Neuron (in vitro differentiated cells): ENCODE measurements at regions not wholly inside any gene's neighbourhood (a gene's known extent, or its start where the extent isn't known, plus 50 kb on each side); places are given as distances from the start of the nearest gene placed in this dataset.

Experiments used
- H2AFZ ChIP-seq: one replicate; pipeline ENCODE4 v1.6.1; 2013; ENCODE audit warnings: low read depth, mild to moderate bottlenecking, inconsistent platforms, low read length, moderate library complexity
- H3K27me3 ChIP-seq: one replicate; pipeline ENCODE4 v1.6.1; 2013; ENCODE audit warnings: low read length; ENCODE audit not compliant: insufficient read depth
- H3K36me3 ChIP-seq: one replicate; pipeline ENCODE4 v1.6.1; 2013; ENCODE audit warnings: low read length; ENCODE audit not compliant: insufficient read depth
- H3K4me1 ChIP-seq: one replicate; pipeline ENCODE4 v1.6.1; 2013; ENCODE audit warnings: low read length; ENCODE audit not compliant: insufficient read depth
- H3K4me3 ChIP-seq: 2 replicates; pipeline ENCODE4 v1.5.1; 2013; ENCODE audit warnings: mild to moderate bottlenecking, low read length, moderate library complexity
- H3K9me3 ChIP-seq: one replicate; pipeline ENCODE4 v1.6.1; 2013; ENCODE audit warnings: low read length

- Histone ChIP-seq H3K4me3 (no peak overlapping the region), H3K27me3 (peaks cover 9% of the 10 kb centered on the region), H3K36me3 (no peaks in the 10 kb centered on the region), H2AFZ (no peak overlapping the region), H3K9me3 (no peaks in the 10 kb centered on the region), H3K4me1 (peaks cover 4% of the 10 kb centered on the region)
Measured at GRCh38 chr9:134223091-134223490, 58.7 kb upstream of the RNU6ATAC start.

DNA sequence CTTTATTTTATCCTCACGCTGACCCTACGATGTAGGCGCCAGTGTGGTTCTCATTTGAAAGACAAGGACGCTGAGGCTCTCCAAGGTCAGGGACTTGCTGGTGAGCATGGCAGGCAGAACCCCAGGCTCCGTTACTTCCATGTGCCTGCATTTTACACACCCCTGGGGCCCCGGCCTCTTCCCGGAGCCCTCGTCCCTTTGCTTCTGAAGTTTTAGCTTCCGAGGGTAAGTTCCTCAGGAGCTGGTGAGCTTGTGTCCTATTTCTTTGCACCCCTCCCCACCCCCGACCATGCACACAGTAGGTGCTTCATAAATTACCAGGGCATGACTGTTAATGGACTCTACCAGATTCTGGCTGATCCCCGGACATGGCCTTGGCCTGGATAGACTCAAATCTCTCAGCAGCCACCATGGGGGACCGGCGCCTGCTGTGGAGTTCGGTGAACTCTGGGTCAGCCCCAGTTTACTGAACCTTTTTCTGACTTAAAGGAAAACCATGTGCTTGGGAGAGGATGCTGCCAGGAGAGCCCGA lies 59.3 kb upstream of the RNU6ATAC start:
- H3K4me3 ChIP-seq = no peak overlapping the region
- H3K36me3 ChIP-seq = no peaks in the 10 kb centered on the region
- no peaks in the 10 kb centered on the region for H3K9me3 ChIP-seq
- peaks cover 15% of the 10 kb centered on the region for H3K27me3 ChIP-seq
- peaks cover 7% of the 10 kb centered on the region for H3K4me1 ChIP-seq
- H2AFZ ChIP-seq = no peak overlapping the region

DNA sequence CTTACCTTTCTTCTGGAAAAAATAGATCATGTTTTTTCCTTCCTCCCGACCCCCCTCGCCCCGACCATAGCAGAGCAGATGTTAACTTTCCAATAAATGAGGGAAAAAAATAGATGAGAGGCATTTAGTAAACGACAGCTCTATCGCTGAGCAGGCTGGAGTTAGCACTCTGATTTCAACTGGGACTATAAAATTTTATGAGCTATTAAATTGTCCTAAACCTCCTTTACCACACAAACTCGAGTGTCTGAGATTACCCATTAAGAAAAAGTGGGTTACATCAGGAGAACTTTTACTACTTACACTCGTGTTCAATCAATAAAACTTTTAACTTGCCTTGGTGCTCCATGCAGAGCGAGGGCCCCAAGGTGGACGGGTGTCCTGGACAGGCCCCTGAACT lies 59.8 kb upstream of the RNU6ATAC start:
- no peaks in the 10 kb centered on the region for H3K36me3 ChIP-seq
- H3K4me3 ChIP-seq = no peak overlapping the region
- H3K27me3 ChIP-seq = peaks cover 20% of the 10 kb centered on the region
- H3K4me1 ChIP-seq = peaks cover 7% of the 10 kb centered on the region
- no peaks in the 10 kb centered on the region for H3K9me3 ChIP-seq
- H2AFZ ChIP-seq = no peak overlapping the region

- peaks cover 7% of the 10 kb centered on the region for H3K4me1 ChIP-seq
- H3K27me3 ChIP-seq = peaks cover 25% of the 10 kb centered on the region
- H3K36me3 ChIP-seq = no peaks in the 10 kb centered on the region
- H3K9me3 ChIP-seq = no peaks in the 10 kb centered on the region
- no peak overlapping the region for H3K4me3 ChIP-seq
- H2AFZ ChIP-seq = no peak overlapping the region
Measured at GRCh38 chr9:134224567-134225093, 60.3 kb upstream of the RNU6ATAC start.

GRCh38 chr9:134225186-134225585 lies 60.8 kb upstream of the RNU6ATAC start:
- H3K27me3 ChIP-seq = peaks cover 25% of the 10 kb centered on the region
- no peaks in the 10 kb centered on the region for H3K9me3 ChIP-seq

DNA sequence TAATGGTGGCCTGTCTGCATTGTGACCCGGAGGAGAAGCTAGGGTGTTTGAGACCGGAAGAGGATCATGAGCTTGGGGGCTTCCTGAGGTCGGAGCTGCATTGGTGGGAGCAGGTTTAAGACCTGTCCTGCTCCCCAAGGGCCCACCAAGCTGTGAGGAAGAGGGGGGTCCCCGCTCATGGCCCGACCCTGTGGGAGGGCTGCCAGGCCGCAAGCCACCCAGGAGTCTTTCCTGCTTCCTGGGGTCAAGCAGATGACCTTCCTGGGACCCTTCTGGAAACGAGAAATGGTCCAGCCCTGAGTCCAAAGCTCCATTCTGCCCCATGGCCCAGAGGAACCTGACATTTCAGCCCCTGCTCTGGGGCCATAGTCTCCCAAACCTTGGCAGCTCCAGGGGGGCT lies 61.5 kb upstream of the RNU6ATAC start:
- H3K27me3 ChIP-seq = peaks cover 29% of the 10 kb centered on the region

More at GRCh38 chr9:134225186-134225585, 60.8 kb upstream of the RNU6ATAC start:
- no peaks in the 10 kb centered on the region for H3K36me3 ChIP-seq
- peaks cover 7% of the 10 kb centered on the region for H3K4me1 ChIP-seq
- no peak overlapping the region for H2AFZ ChIP-seq
- no peak overlapping the region for H3K4me3 ChIP-seq

GRCh38 chr9:134226221-134226930 lies 62.0 kb upstream of the RNU6ATAC start:
- no peak overlapping the region for H3K4me3 ChIP-seq
- H3K4me1 ChIP-seq = peaks cover 7% of the 10 kb centered on the region
- H2AFZ ChIP-seq = no peak overlapping the region
- H3K27me3 ChIP-seq = peaks cover 33% of the 10 kb centered on the region
- no peaks in the 10 kb centered on the region for H3K9me3 ChIP-seq
- H3K36me3 ChIP-seq = no peaks in the 10 kb centered on the region

More for the DNA sequence above, 61.5 kb upstream of the RNU6ATAC start:
- H2AFZ ChIP-seq = no peak overlapping the region
- H3K4me3 ChIP-seq = no peak overlapping the region
- H3K4me1 ChIP-seq = peaks cover 7% of the 10 kb centered on the region
- no peaks in the 10 kb centered on the region for H3K9me3 ChIP-seq
- H3K36me3 ChIP-seq = no peaks in the 10 kb centered on the region

DNA sequence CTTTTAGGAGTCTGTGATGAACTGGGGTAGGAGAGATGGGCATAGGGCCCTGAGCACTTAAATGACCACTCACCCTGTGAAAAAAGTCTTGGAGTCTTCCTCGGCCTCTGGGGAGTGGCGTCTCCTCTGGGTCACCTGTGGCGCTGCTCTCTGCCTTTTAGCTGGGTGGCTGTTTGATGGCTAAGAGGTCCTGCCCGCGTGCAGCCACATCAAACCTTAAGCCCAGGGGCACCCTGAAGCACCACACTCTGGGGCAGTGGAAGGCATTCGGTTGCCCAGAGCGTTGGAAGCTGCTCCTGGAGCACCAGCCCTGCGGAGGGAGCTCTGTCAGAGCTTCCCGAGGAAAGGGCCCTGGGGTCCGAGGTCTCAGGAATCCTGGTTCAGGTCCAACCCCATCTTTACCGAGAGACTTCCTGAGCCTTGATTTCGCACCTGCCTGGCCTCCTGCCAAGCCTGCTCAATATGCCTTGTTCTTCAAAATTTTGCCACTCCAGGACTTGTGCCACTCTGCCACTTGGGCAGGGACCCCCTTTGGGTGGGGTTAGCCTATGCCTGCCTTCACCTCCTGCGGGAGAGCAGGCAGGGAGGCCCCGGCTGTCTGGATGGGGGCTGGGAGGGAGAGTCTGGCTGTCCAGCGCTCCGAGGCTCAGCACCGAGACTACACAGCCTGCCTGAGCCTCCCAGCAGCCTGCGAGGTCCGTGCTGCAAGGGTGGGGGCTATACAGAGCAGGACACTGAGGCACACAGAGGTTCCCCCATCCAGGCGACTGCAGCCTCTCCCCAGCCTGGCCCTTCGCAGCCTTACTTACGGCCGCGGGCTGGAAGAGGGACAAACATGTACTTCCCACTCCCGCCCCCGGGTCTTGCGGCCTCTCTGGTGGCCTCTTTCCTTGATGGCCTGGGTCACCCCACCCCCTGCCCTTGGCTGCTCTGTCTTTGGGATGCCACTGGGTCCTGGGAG lies 63.4 kb upstream of the RNU6ATAC start:
- Histone ChIP-seq H3K9me3 (no peaks in the 10 kb centered on the region), H3K27me3 (peaks cover 37% of the 10 kb centered on the region), H3K36me3 (no peaks in the 10 kb centered on the region), H2AFZ (no peak overlapping the region), H3K4me1 (peaks cover 7% of the 10 kb centered on the region), H3K4me3 (no peak overlapping the region)

GRCh38 chr9:134228649-134229048 lies 64.3 kb upstream of the RNU6ATAC start:
- Histone ChIP-seq H3K4me1 (peaks cover 5% of the 10 kb centered on the region), H3K4me3 (no peak overlapping the region), H2AFZ (no peak overlapping the region), H3K36me3 (no peaks in the 10 kb centered on the region), H3K27me3 (peaks cover 43% of the 10 kb centered on the region), H3K9me3 (no peaks in the 10 kb centered on the region)

DNA sequence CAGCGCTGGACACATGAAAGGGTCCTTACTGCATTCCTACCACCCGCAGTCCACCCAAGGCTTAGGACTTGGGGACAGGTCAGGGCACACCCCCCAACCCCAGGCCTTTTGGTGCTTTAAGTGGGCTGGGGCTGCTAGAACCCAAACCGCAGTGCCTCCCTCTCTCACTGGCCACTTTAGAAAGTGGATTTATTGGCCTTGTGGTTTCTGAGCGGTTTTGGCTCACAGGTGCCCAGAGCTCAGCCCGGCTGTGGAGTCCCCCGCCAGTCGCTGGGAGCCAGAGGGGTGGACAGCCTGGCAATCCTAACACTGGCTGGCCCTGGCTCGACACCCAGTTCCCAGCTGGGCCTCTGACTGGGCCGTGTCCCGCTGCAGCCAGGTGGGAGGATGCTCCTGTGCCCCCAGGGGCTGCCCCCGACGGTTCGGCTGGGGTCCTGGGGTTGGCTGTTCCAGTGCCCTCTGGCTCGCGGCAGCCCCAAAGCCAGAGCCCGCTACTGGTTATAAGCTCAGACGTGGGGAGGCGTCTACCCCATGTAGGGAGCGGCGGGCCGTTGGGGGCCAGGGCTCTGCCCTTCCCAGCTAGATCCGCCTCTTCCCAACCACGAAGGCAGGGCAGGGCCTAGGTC lies 65.2 kb upstream of the RNU6ATAC start:
- H2AFZ ChIP-seq = no peak overlapping the region
- H3K4me1 ChIP-seq = peaks cover 5% of the 10 kb centered on the region
- H3K9me3 ChIP-seq = no peaks in the 10 kb centered on the region
- no peaks in the 10 kb centered on the region for H3K36me3 ChIP-seq
- H3K27me3 ChIP-seq = peaks cover 45% of the 10 kb centered on the region
- H3K4me3 ChIP-seq = no peak overlapping the region

DNA sequence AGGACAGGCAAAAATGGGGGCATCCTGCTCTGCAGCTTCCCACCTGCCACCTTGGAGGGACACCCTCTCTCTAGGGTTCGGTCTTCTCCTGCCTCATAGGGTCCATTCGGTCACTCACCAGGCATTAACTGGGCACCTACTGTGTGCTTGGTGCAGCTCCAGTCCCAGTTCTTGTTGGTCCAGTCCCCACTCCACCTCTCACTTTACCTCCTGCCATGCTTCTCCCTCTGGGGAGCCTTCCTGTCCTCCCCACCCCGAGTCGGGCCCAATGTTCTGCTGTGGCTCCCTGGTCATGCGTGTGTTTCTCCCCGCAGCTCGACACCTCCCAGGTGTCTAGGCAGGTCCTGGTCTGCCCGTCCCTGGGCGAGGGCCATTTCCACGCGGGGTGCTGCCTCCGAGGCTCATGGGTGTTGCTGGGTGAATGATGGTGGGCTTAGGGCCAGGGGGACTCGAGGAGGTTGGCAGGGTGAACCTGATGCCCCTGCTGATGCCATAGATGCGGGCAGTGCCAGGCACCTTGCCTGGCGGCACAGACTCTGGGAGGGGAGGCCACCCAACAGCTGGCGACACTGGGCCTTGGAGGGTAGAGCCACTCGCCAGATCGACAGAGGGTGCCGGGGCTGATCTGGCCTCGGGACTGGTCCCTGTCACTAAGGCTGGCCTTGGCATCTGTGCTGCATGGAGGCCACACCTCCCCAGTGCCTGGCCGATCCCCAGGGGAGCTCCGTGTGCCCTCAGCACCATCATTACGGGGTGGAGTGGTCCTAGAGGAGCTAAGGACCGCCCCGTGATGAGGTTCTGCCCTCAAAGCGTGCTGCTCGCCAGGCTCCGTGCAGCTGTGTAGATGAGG lies 66.0 kb upstream of the RNU6ATAC start:
- H2AFZ ChIP-seq = no peak overlapping the region
- H3K4me1 ChIP-seq = peaks cover 5% of the 10 kb centered on the region
- H3K9me3 ChIP-seq = no peaks in the 10 kb centered on the region
- no peaks in the 10 kb centered on the region for H3K36me3 ChIP-seq
- no peak overlapping the region for H3K4me3 ChIP-seq
- peaks cover 45% of the 10 kb centered on the region for H3K27me3 ChIP-seq

DNA sequence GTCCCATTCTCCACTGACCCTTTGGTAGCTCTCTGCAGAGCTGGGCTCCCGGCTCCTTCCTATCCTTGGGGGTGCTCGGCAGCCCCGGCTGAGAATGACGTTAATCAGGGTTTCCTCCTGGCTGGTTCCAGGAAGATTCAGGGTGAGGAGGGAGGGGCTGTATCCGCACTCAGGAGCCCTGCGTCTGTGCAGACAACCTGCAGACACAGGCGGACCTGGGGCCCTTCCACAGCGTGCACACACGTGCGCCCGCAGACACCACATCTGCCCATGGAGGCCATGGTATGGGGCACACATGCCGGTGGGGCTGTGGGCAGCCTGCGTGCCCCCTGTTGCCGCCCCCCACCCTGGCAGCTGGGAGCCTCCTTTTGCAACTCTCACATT lies 66.6 kb upstream of the RNU6ATAC start:
- H3K4me1 ChIP-seq = peaks cover 5% of the 10 kb centered on the region
- H3K36me3 ChIP-seq = no peaks in the 10 kb centered on the region
- peaks cover 45% of the 10 kb centered on the region for H3K27me3 ChIP-seq
- no peak overlapping the region for H2AFZ ChIP-seq
- no peak overlapping the region for H3K4me3 ChIP-seq
- H3K9me3 ChIP-seq = no peaks in the 10 kb centered on the region
